ENCODE measurements at regions not wholly inside any gene's neighbourhood (a gene's known extent, or its start where the extent isn't known, plus 50 kb on each side); places are given as distances from the start of the nearest gene placed in this dataset.
"Not testable (repeated sequence)": the region's sequence is repeated elsewhere in the genome, so short reads cannot be mapped to it uniquely, and the experiment has no call there.

- DNase-seq: not testable (repeated sequence)
Observed at GRCh38 chr2:35436893-35437292, 918.7 kb upstream of the CRIM1 start.

DNA sequence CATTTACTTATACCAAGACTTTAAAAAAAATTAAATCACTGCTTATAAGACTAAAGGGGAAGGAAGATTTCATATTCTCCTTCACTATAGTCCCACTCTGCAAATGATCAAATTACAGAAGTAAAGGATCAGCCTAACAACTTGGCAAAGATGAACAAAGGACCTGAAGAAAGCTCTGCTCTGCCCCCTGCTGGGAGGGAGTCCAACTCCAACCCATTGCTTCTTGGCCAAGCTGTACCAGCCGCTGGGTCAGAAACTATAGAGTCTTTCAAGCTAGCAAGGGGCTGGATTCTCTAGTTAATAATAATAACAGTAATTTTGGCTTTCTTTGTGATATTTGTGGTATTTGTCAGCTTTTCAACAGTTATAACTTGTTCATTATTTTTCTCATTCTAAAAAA, 927.0 kb upstream of the CRIM1 start:
- DNase-seq: no peak

- no peak for DNase-seq
Observed at GRCh38 chr2:35421485-35421884, 934.1 kb upstream of the CRIM1 start.

- no peak for DNase-seq
Observed at GRCh38 chr2:35417293-35417692, 938.3 kb upstream of the CRIM1 start.

GRCh38 chr2:35416391-35417140, 939.0 kb upstream of the CRIM1 start:
- DNase-seq: no peak

DNA sequence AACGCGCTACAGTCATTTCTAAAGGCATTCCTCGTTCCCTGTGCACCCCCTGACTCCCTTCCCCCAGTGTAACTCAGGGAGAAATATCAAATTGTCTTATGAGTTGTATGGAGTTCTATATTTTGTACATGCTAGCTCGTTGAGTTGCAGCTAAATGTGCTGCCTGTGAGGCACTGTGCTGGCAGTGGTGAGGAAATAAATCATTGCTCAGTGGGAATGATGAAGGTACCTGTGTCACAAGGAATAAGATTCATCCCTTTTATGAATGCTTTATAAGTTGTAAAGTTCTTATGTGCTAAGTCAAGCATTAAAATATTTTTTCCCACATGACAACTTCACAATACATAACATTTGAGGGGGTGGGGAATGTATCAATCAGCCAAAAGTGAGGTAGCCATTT, 939.6 kb upstream of the CRIM1 start:
- no peak for DNase-seq

DNA sequence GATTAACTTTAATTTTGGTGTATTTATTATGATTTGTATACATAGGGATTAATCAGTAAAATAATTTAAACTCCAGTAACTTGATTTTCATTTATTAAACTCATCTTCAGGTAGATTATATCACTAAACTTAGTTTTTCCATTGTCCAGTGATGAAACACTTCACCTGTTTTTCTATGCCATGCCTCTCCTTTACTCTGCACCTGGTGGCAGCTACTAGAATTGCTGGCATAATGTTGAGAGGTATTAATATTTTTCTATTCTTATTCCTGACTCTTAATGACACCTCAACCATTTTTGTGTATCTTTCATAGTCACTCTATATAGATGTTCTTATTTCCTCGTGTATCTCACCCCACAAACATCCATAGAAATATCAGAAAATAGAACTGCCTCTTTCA, 940.3 kb upstream of the CRIM1 start:
- no peak for DNase-seq

- DNase-seq: peak; percentile 12
Observed at GRCh38 chr2:35410431-35411061, 945.0 kb upstream of the CRIM1 start.

GRCh38 chr2:35409762-35410161, 945.8 kb upstream of the CRIM1 start:
- DNase-seq: no peak

DNA sequence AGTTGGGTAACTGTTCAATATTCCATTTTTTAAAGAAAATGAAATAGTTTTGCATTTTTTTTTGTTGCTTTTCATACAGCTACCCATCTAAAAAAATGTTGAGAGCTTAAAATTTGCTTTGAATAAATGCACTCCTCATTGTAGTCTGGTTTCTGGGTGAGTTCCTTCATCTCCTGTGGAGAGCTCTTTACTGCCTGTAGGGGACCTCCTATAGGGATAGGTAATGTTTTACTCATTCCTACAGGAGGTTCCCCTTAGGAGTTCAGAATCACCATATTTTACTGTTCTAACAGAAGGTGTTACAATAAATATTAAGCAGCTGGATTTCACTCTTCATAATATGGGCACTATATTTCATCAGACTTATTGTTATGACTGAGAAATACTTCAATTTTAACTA, 947.3 kb upstream of the CRIM1 start:
- DNase-seq: no peak

- DNase-seq: no peak
Observed at GRCh38 chr2:35391736-35392442, 963.7 kb upstream of the CRIM1 start.

- DNase-seq: no peak
Observed at GRCh38 chr2:35378791-35379190, 976.8 kb upstream of the CRIM1 start.

GRCh38 chr2:35374845-35375244, 980.7 kb upstream of the CRIM1 start:
- DNase-seq: no peak

- no peak for DNase-seq
Observed at GRCh38 chr2:35365859-35366258, 989.7 kb upstream of the CRIM1 start.

- no peak for DNase-seq
Observed at GRCh38 chr2:35356332-35356731, 999.2 kb upstream of the CRIM1 start.

GRCh38 chr2:35355056-35355455, 1000.5 kb upstream of the CRIM1 start:
- no peak for DNase-seq

GRCh38 chr2:35347561-35347960, 1008.0 kb upstream of the CRIM1 start:
- DNase-seq: peak; percentile 3

DNA sequence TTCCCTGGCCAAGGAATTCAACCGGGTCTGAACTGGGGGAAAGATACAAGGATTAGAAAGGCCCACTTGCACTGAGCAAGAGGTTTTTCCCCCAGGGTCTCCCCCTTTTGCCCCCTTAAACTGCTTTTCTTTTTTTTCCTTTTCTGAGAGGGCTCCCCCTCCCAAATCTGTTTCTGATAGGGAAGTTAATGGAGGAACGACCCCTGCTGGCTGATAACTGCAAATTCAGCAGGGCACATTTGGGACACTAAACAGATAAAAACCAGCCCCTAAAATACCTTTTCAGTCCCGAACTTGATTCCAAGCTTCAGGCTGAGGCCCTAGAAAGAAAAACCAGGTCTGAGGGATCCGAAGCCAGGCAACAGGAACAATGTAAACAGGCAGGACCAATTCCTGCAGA, 1012.4 kb upstream of the CRIM1 start:
- DNase-seq: no peak

DNA sequence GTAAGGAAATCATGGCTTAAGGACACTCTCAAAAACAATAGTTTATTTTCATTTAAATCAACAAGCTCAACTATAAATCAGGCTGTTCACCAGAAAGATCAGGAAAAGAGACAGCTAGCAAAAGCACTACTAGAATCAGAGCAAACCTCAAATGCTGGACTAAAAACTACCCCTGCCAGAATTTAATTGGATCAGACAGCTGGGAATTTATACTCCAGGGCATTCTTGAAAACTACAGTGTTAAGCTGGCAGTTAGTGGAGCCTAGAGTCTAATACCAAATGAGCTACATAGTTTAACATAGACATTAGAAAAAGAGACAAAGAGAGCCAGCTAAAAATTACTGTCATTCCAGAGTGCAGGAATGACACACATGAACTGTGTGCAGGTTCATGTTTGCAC, 1016.4 kb upstream of the CRIM1 start:
- DNase-seq: no peak

DNA sequence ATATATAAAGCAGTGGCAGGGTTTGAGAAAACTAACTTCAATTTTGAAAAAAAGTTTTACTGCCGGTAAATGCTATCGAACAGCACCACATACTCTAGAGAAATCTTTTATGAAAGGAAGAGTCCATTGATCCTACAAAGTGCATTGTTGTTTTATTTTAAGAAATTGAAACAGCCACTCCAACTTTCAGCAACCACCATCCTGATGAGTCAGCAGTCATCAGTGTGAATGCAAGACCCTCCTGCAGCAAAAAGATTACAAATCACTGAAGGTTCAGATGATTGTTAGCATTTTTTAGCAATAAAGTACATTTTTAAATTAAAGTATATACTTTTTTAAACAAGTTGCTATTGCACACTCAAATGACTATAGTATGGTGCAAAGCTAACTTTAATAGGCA, 1017.7 kb upstream of the CRIM1 start:
- DNase-seq: no peak

DNA sequence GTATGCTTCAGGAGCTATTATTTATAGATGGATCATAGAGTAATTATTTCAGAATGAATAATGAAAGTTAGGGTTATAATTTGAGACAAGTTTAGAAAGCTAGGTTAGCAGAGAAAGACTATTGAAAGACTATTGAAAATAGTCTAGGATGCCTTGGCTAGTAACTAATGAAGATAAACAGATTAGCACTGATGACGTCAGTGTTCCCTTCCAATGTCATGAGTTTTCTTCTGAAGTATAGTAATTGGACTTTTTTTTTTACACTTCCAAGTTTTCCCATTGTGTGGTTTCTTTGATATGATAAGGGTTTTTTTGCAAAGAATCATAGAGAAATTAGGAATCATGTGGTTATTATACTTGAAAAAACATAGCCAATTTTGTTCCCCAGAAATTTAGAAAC, 1041.5 kb upstream of the CRIM1 start:
- no peak for DNase-seq

DNA sequence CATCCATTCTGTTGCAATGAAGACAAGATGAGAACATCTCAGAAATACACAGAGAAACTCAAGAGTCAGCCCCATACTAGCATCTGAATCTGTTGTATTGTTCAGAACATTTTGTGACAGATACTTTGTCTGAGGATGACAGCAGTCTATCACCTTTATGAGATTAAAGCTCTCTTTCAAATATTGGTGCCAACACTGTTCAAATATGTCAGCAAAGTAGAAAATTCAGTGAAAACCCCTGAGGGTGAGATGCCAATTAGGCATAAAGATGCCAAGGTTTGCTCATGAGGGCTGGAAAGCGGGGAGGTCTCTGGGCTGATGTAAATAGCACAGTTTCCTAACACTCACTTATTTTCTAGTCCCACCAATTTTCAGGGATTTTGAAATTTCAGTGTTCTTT, 1054.2 kb upstream of the CRIM1 start:
- DNase-seq: no peak

DNA sequence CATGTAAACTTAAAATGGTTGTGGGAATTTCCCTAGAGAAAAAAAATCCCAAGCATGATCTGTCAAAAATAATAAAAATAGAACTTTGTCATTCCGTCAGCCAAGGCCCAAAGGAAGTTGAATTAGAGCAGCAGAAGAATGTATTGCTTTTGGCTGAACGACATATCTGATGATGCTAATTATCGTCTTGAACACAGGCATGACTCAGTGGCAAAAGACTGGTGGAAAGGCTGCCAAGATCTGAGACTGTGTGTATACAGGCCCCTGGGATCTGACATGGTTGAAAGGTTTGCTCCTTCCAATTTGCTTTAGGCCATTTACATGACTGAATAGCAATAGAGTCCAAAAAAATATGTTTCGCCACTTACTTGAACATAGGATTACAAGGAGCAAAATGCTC, 1057.1 kb upstream of the CRIM1 start:
- DNase-seq: peak; percentile 58

- no peak for DNase-seq
Observed at GRCh38 chr2:35297403-35297802, 1058.2 kb upstream of the CRIM1 start.

Data from NCI-H226 (cell line).